Adrenal gland (tissue), 9 donors: ENCODE measurements at regions not wholly inside any gene's neighbourhood (a gene's known extent, or its start where the extent isn't known, plus 50 kb on each side); places are given as distances from the start of the nearest gene placed in this dataset.

ENCODE experiments used
- DNase-seq, 7 donors: peaks; one replicate each; pipeline ENCODE4 v3.0.0-alpha.2; 2019 to 2020
- H3K27ac ChIP-seq, 5 donors: fragments of 200-600 bp; sonication (generic) in 4 of 5; 1 replicate in 3 of 5; 2 replicates in 2 of 5; pipeline versions ENCODE4 v1.5.1 to v1.8.0; 2016 to 2020; ENCODE audit warnings: mild to moderate bottlenecking in 1 of 5
- H3K27me3 ChIP-seq: fragments of 200-600 bp; 2 replicates; pipeline ENCODE4 v1.8.0; 2021
- H3K36me3 ChIP-seq, 2 donors: fragments of 200-600 bp; replicated peaks in 1 of 2; 1 replicate in 1 of 2; 2 replicates in 1 of 2; pipeline versions ENCODE4 v1.5.1 to v1.8.0; 2018 to 2022
- H3K4me1 ChIP-seq, 2 donors: fragments of 200-600 bp; replicated peaks in 1 of 2; 1 replicate in 1 of 2; 2 replicates in 1 of 2; pipeline versions ENCODE4 v1.5.1 to v1.8.0; 2018 to 2021
- H3K4me3 ChIP-seq, 4 donors: fragments of 200-600 bp; sonication (generic) in 3 of 4; one replicate each; pipeline ENCODE4 v1.5.1; 2016 to 2018
- H3K9me3 ChIP-seq, 3 donors: fragments of 200-600 bp; sonication (generic) in 1 of 3; replicated peaks in 1 of 3; 1 replicate in 2 of 3; 2 replicates in 1 of 3; pipeline versions ENCODE4 v1.5.1 to v1.8.0; 2016 to 2021
- CTCF ChIP-seq, 6 experiments: fragments of 450-650 bp in 4 of 6; fragments of 200-600 bp in 2 of 6; sonication (generic) in 1 of 6; IDR thresholded peaks; 1 replicate in 5 of 6; 2 replicates in 1 of 6; pipeline versions ENCODE4 v1.5.1 to v1.8.0; 2016 to 2021; ENCODE audit warnings: antibody characterized with exemption in 6 of 6, mild to moderate bottlenecking in 2 of 6, moderate library complexity in 1 of 6
- POLR2A ChIP-seq, 2 donors: fragments of 450-650 bp; IDR thresholded peaks; one replicate each; pipeline ENCODE4 v1.6.1; 2017; ENCODE audit warnings: antibody characterized with exemption in 2 of 2, mild to moderate bottlenecking in 2 of 2, moderate library complexity in 1 of 2
- WGBS, 4 donors: extraction: QIAGEN DNeasy Blood & Tissue Kit in 2 of 4; methylation state at CpG; one replicate each; pipeline versions ENCODE4 v1.1.5 to v1.1.7; 2013 to 2017; 5-methylcytosine and 5-hydroxymethylcytosine counted together
- intact Hi-C, 2 donors: fragments of 100-400 bp; cut with DNase I; formaldehyde crosslinking; loops; one replicate each; pipeline versions ENCODE4 v1.14.1 to v1.15.0; 2022 to 2023
- donor health status: healthy with polysubstance abuse.
- donor health status: Bipolar disorder and iron deficiency.
- donor health status: DM: yes; HTN: yes; CAD: no.
- donor health status: DM: no; HTN: no; CAD: no.
- donor health status: DM: no; HTN: no; CAD: no.

DNA sequence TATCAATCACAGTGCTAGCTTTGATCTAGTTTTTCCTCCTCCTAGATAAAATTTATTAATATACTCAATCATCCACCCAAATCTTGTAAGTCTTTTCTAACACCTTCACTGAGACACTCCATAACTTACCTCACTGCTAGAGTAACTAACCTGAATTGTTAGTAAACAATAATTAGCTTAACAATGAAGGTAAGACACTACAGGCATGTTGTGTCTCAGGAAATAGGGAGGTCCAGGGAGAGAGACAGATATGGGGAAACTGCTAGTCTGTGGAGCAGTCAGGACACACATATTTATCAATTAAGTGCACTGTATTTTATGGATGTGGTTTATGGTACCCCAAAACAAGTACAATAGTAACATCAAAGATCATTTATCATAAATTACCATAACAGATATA is 94.2 kb upstream of the SSTR1 start:
- H3K27me3 ChIP-seq: no peaks in the 10 kb centered on the region
- no peaks in the 10 kb centered on the region for H3K9me3 ChIP-seq
- H3K4me1 ChIP-seq: no peaks in the 10 kb centered on the region
- TF ChIP-seq POLR2A (IDR thresholded peaks at IDR 0.05) (no peak), CTCF (IDR thresholded peaks at IDR 0.05) (no peak)
- no peak overlapping the region for H3K4me3 ChIP-seq
- DNase-seq: no peak
- no peak overlapping the region for H3K27ac ChIP-seq
- no peaks in the 10 kb centered on the region for H3K36me3 ChIP-seq
- intact Hi-C loops: no loop called here

DNA sequence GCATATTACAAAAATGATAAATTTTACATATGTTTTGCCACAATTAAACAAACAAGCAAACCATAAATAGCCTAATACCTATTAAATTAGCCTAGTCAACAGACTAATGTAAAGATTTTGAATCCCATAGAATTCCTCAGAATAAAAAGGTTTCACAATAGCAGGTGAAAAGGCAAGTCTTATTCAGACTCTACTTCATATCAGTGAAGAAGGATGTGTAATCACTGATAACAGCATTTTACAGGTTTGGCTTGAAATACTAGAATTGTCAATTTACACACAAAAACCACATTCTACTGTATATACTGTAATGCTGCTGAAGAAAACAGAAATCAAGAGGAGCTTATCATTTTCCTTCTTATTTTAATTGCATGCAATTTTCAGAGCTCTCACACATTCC is 90.8 kb upstream of the SSTR1 start:
- Histone ChIP-seq H3K27me3 (no peaks in the 10 kb centered on the region), H3K27ac (no peak overlapping the region), H3K36me3 (no peaks in the 10 kb centered on the region), H3K4me3 (no peak overlapping the region), H3K9me3 (no peaks in the 10 kb centered on the region), H3K4me1 (no peaks in the 10 kb centered on the region)
- TF ChIP-seq CTCF (IDR thresholded peaks at IDR 0.05) (no peak), POLR2A (IDR thresholded peaks at IDR 0.05) (no peak)
- intact Hi-C loops: no loop called here
- no peak for DNase-seq

GRCh38 chr14:38120109-38120508 is 87.6 kb upstream of the SSTR1 start:
- Histone ChIP-seq H3K4me1 (no peaks in the 10 kb centered on the region), H3K4me3 (no peak overlapping the region), H3K27me3 (no peaks in the 10 kb centered on the region), H3K27ac (no peak overlapping the region), H3K9me3 (no peaks in the 10 kb centered on the region), H3K36me3 (no peaks in the 10 kb centered on the region)
- intact Hi-C loops: no loop called here
- TF ChIP-seq POLR2A (IDR thresholded peaks at IDR 0.05): no peak
- 81 to 92% (median 87%) methylated on average over 2 of the region's 2 CpGs for WGBS, 4 donors
- DNase-seq: no peak

DNA sequence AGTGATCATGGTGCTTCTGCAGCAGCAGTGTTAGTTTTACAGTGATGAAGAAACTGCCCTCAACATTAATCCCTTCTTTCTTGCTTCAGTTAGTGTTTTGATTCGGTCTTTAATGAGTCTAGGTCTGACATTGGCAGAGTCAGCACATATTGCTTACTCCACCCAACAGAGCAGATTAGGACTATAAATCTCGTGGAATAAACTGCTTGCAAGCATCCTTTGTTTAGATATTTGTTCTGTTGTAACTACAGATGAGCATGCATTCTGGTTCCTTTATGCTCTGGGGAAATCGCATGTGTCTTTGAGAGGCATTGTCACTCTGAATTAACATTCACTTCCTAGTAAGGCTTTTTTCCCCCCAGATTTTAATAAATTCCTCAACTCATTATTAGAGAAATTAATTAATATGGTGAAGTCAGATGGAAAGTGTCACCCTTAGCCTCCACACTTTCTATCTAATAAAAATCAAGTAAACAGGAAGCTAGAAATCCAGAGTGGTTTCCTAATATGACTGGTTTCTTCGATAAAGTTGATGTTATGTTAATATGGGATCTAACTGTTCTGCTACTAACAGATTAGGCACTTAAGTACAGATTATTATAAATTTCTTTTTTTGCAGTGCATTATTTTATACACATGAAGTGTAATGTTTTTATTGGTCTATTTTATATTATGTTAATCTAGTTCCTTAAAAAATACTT is 86.2 kb upstream of the SSTR1 start:
- Histone ChIP-seq H3K36me3 (no peaks in the 10 kb centered on the region), H3K4me1 (no peaks in the 10 kb centered on the region), H3K27ac (no peak overlapping the region), H3K9me3 (no peaks in the 10 kb centered on the region), H3K27me3 (no peaks in the 10 kb centered on the region), H3K4me3 (no peak overlapping the region)
- no peak for DNase-seq
- intact Hi-C loops: no loop called here
- WGBS, 4 donors: 47 to 66% (median 56%) methylated on average over 4 of the region's 4 CpGs
- TF ChIP-seq POLR2A (IDR thresholded peaks at IDR 0.05) (no peak), CTCF (IDR thresholded peaks at IDR 0.05) (no peak)

DNA sequence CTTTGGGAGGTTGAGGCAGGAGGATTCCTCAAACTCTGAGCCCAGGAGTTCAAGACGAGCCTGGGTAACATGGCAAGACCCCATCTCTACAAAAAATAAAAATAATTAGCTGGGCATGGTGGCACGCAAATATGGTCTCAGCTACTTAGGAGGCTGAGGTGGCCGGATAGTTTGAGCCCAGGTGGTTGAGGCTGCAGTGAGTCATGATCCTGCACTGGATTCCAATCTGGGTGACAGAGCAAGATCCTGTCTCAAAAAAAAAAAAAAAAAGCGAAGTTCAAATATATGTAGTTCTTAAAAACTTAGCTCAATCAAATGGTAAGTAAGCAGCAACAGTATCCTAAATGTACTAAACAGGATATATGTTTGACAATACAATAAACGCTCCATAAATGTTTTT is 85.5 kb upstream of the SSTR1 start:
- no peak overlapping the region for H3K4me3 ChIP-seq
- no peak for DNase-seq
- TF ChIP-seq CTCF (IDR thresholded peaks at IDR 0.05) (no peak), POLR2A (IDR thresholded peaks at IDR 0.05) (no peak)
- no peaks in the 10 kb centered on the region for H3K27me3 ChIP-seq
- no peaks in the 10 kb centered on the region for H3K4me1 ChIP-seq
- no peaks in the 10 kb centered on the region for H3K36me3 ChIP-seq
- H3K27ac ChIP-seq: no peak overlapping the region
- intact Hi-C loops: no loop called here
- 76 to 89% (median 80%) methylated on average over 5 of the region's 5 CpGs for whole genome bisulfite sequencing, 4 donors
- H3K9me3 ChIP-seq: no peaks in the 10 kb centered on the region
